Right lobe of liver (tissue), 4 donors: ENCODE measurements at regions not wholly inside any gene's neighbourhood (a gene's known extent, or its start where the extent isn't known, plus 50 kb on each side); places are given as distances from the start of the nearest gene placed in this dataset.

ENCODE experiments used
- CTCF ChIP-seq, 4 donors: fragments of 200-600 bp in 3 of 4; fragments of 450-650 bp in 1 of 4; IDR thresholded peaks; one replicate each; pipeline versions ENCODE4 v1.5.1 to v1.8.0; 2016 to 2022; ENCODE audit warnings: antibody characterized with exemption in 4 of 4, mild to moderate bottlenecking in 2 of 4
- POLR2A ChIP-seq: fragments of 450-650 bp; IDR thresholded peaks from one replicate; pipeline ENCODE4 v1.6.1; 2017; ENCODE audit warnings: antibody characterized with exemption, mild to moderate bottlenecking
- donor health status: DM: no; HTN: no; CAD: no.
- donor health status: DM: no; HTN: no; CAD: no.
- donor health status: DM: no; HTN: yes; CAD: no.

- TF ChIP-seq CTCF (IDR thresholded peaks at IDR 0.05) (no peak), POLR2A (no peak)
Measured at GRCh38 chrX:104430072-104430741, 135.8 kb upstream of the IL1RAPL2 start.
